Testis (tissue), 2 donors: ENCODE measurements at regions not wholly inside any gene's neighbourhood (a gene's known extent, or its start where the extent isn't known, plus 50 kb on each side); places are given as distances from the start of the nearest gene placed in this dataset.
"Not testable (repeated sequence)": the region's sequence is repeated elsewhere in the genome, so short reads cannot be mapped to it uniquely, and the experiment has no call there.

Source experiments
- DNase-seq: peaks from one replicate; pipeline ENCODE4 v3.0.0-alpha.2; 2019
- H3K27ac ChIP-seq, 2 donors: fragments of 200-600 bp; sonication (generic); one replicate each; pipeline ENCODE4 v1.5.1; 2019
- H3K27me3 ChIP-seq: fragments of 200-600 bp; sonication (generic); one replicate; pipeline ENCODE4 v1.5.1; 2019
- H3K36me3 ChIP-seq: fragments of 200-600 bp; sonication (generic); one replicate; pipeline ENCODE4 v1.5.1; 2017; ENCODE audit warnings: low read depth; ENCODE audit errors: missing control alignments
- H3K4me1 ChIP-seq: fragments of 200-600 bp; sonication (generic); one replicate; pipeline ENCODE4 v1.5.1; 2019
- H3K4me3 ChIP-seq, 2 donors: fragments of 200-600 bp; sonication (generic); one replicate each; pipeline ENCODE4 v1.5.1; 2017 to 2019
- H3K9me3 ChIP-seq: fragments of 200-600 bp; sonication (generic); one replicate; pipeline ENCODE4 v1.5.1; 2017
- CTCF ChIP-seq, 3 experiments: fragments of 450-650 bp in 2 of 3; fragments of 200-600 bp in 1 of 3; sonication (generic) in 1 of 3; IDR thresholded peaks; one replicate each; pipeline ENCODE4 v1.5.1; 2016 to 2019; ENCODE audit warnings: antibody characterized with exemption in 3 of 3, mild to moderate bottlenecking in 2 of 3, moderate library complexity in 1 of 3
- POLR2A ChIP-seq: fragments of 450-650 bp; IDR thresholded peaks from one replicate; pipeline ENCODE4 v1.6.1; 2017; ENCODE audit warnings: antibody characterized with exemption, mild to moderate bottlenecking, moderate library complexity
- WGBS, 2 donors: methylation state at CpG; one replicate each; pipeline ENCODE4 v1.1.5; 2018; 5-methylcytosine and 5-hydroxymethylcytosine counted together
- intact Hi-C: fragments of 100-400 bp; cut with DNase I; formaldehyde crosslinking; loops from one replicate; pipeline ENCODE4 v1.15.1; 2023; ENCODE audit warnings: low total_unique reads

- H3K27ac ChIP-seq = no peak overlapping the region
- no peaks in the 10 kb centered on the region for H3K9me3 ChIP-seq
- intact Hi-C loops = no loop called here
- TF ChIP-seq POLR2A (no peak), CTCF (IDR thresholded peaks at IDR 0.05) (no peak)
- 87 to 89% methylated on average over 2 of the region's 2 CpGs for WGBS, 2 donors
- no peaks in the 10 kb centered on the region for H3K27me3 ChIP-seq
- H3K36me3 ChIP-seq = no peaks in the 10 kb centered on the region
- no peak overlapping the region for H3K4me3 ChIP-seq
- no peak for DNase-seq
- H3K4me1 ChIP-seq = no peaks in the 10 kb centered on the region
These were observed 90.6 kb downstream of the VCPKMT start for GRCh38 chr14:50025776-50026175.

GRCh38 chr14:50026396-50026795 lies 90.0 kb downstream of the VCPKMT start:
- Histone ChIP-seq H3K27me3 (no peaks in the 10 kb centered on the region), H3K27ac (no peak overlapping the region), H3K4me1 (no peaks in the 10 kb centered on the region), H3K9me3 (no peaks in the 10 kb centered on the region), H3K4me3 (no peak overlapping the region), H3K36me3 (no peaks in the 10 kb centered on the region)
- 92 to 94% methylated on average over 3 of the region's 3 CpGs for WGBS, 2 donors
- intact Hi-C loops = no loop called here
- no peak for DNase-seq
- TF ChIP-seq CTCF (IDR thresholded peaks at IDR 0.05) (no peak), POLR2A (no peak)

- intact Hi-C loops = no loop called here
- WGBS, 2 donors = 35 to 55% methylated on average over 4 of the region's 4 CpGs
- Histone ChIP-seq H3K36me3 (no peaks in the 10 kb centered on the region), H3K27ac (no peak overlapping the region), H3K4me3 (no peak overlapping the region), H3K4me1 (no peaks in the 10 kb centered on the region), H3K27me3 (no peaks in the 10 kb centered on the region), H3K9me3 (no peaks in the 10 kb centered on the region)
- no peak for DNase-seq
- TF ChIP-seq POLR2A = no peak
- no peak for TF ChIP-seq CTCF (IDR thresholded peaks at IDR 0.05)
These were observed 88.6 kb downstream of the VCPKMT start for GRCh38 chr14:50027816-50028215.

GRCh38 chr14:50028458-50028857 lies 87.9 kb downstream of the VCPKMT start:
- Histone ChIP-seq H3K4me1 (no peaks in the 10 kb centered on the region), H3K4me3 (no peak overlapping the region), H3K27ac (no peak overlapping the region), H3K36me3 (no peaks in the 10 kb centered on the region), H3K9me3 (no peaks in the 10 kb centered on the region), H3K27me3 (no peaks in the 10 kb centered on the region)
- TF ChIP-seq POLR2A (no peak), CTCF (IDR thresholded peaks at IDR 0.05) (no peak)
- no peak for DNase-seq
- intact Hi-C loops = no loop called here
- WGBS, 2 donors = 86 to 91% methylated on average over 6 of the region's 6 CpGs

GRCh38 chr14:50030036-50030435 lies 86.3 kb downstream of the VCPKMT start:
- Histone ChIP-seq H3K27ac (no peak overlapping the region), H3K4me3 (no peak overlapping the region), H3K4me1 (no peaks in the 10 kb centered on the region), H3K9me3 (no peaks in the 10 kb centered on the region), H3K36me3 (no peaks in the 10 kb centered on the region), H3K27me3 (no peaks in the 10 kb centered on the region)
- TF ChIP-seq CTCF (IDR thresholded peaks at IDR 0.05) (no peak), POLR2A (no peak)
- no peak for DNase-seq
- 88 to 98% methylated on average over 2 of the region's 2 CpGs for WGBS, 2 donors
- intact Hi-C loops = no loop called here

GRCh38 chr14:50030911-50031310 lies 85.5 kb downstream of the VCPKMT start:
- H3K27me3 ChIP-seq, H3K27ac ChIP-seq, intact Hi-C loops, H3K4me1 ChIP-seq, H3K36me3 ChIP-seq, DNase-seq, H3K4me3 ChIP-seq, H3K9me3 ChIP-seq: not testable (repeated sequence)
- WGBS, 2 donors = 92 to 96% methylated on average over 1 of the region's 1 CpG
